Right lobe of liver (tissue), 6 donors: ENCODE measurements at regions not wholly inside any gene's neighbourhood (a gene's known extent, or its start where the extent isn't known, plus 50 kb on each side); places are given as distances from the start of the nearest gene placed in this dataset.

ENCODE experiments used
- ATAC-seq, 4 donors: fragments of 200-7000 bp; cut with Tn5 transposase; one replicate each; pipeline ENCODE4 v1.9.1; 2020; ENCODE audit warnings: mild to moderate bottlenecking in 4 of 4, moderate library complexity in 4 of 4
- DNase-seq, 3 donors: peaks; one replicate each; pipeline ENCODE4 v3.0.0-alpha.2; 2020
- H3K27ac ChIP-seq, 3 donors: fragments of 200-600 bp; one replicate each; pipeline ENCODE4 v1.8.0; 2022
- H3K27me3 ChIP-seq, 2 donors: fragments of 200-600 bp; one replicate each; pipeline ENCODE4 v1.8.0; 2022
- H3K36me3 ChIP-seq, 4 donors: fragments of 200-600 bp; sonication (generic) in 1 of 4; one replicate each; pipeline versions ENCODE4 v1.5.1 to v1.8.0; 2017 to 2022; ENCODE audit warnings: control low read depth in 1 of 4
- H3K4me1 ChIP-seq, 4 donors: fragments of 200-600 bp; sonication (generic) in 1 of 4; one replicate each; pipeline versions ENCODE4 v1.5.1 to v1.8.0; 2017 to 2022; ENCODE audit warnings: control low read depth in 1 of 4
- H3K4me3 ChIP-seq, 3 donors: fragments of 200-600 bp; one replicate each; pipeline ENCODE4 v1.8.0; 2022
- H3K9me3 ChIP-seq, 4 donors: fragments of 200-600 bp; sonication (generic) in 1 of 4; one replicate each; pipeline versions ENCODE4 v1.5.1 to v1.8.0; 2017 to 2022; ENCODE audit warnings: control low read depth in 1 of 4
- CTCF ChIP-seq, 4 donors: fragments of 200-600 bp in 3 of 4; fragments of 450-650 bp in 1 of 4; IDR thresholded peaks; one replicate each; pipeline versions ENCODE4 v1.5.1 to v1.8.0; 2016 to 2022; ENCODE audit warnings: antibody characterized with exemption in 4 of 4, mild to moderate bottlenecking in 2 of 4
- POLR2A ChIP-seq: fragments of 450-650 bp; IDR thresholded peaks from one replicate; pipeline ENCODE4 v1.6.1; 2017; ENCODE audit warnings: antibody characterized with exemption, mild to moderate bottlenecking
- WGBS: methylation state at CpG from one replicate; pipeline ENCODE4 v1.1.6; 2018; ENCODE audit warnings: low coverage, low lambda C conversion rate; ENCODE audit not compliant: insufficient coverage; ENCODE audit errors: missing lambda C conversion rate; 5-methylcytosine and 5-hydroxymethylcytosine counted together
- intact Hi-C, 2 donors: fragments of 100-400 bp; cut with DNase I; formaldehyde crosslinking; loops; one replicate each; pipeline versions ENCODE4 v1.11.2 to v1.14.1; 2022
- donor health status: DM: no; HTN: yes; CAD: no.
- donor health status: DM: no; HTN: no; CAD: no.
- donor health status: DM: no; HTN: no; CAD: no.
- donor health status: DM: no; HTN: yes; CAD: no.
- donor health status: DM: no; HTN: yes; CAD: no.

DNA sequence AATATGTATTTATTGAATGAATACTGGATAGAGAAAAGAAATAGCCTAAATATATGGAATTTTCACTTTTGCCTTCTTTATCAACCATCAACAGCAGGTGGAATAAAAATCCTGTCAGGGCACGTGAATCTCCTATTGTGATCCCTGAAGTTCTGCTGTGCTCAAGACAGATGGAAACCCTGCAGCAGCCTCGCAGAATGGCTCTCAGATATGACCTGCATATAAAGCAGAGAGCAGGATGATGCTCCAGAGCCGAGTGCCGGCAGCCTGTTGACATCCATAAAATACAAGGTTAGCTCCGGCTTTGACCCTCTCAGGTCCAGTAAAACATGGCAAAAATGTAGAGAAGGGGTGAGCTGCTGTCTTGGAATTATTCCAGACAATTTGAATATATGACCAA, 659.3 kb downstream of the DIAPH3 start:
- Histone ChIP-seq H3K27ac (no peak overlapping the region), H3K4me1 (no peaks in the 10 kb centered on the region), H3K4me3 (no peak overlapping the region), H3K9me3 (no peaks in the 10 kb centered on the region), H3K27me3 (no peaks in the 10 kb centered on the region), H3K36me3 (no peaks in the 10 kb centered on the region)
- 80% methylated on average over 5 of the region's 5 CpGs for WGBS
- TF ChIP-seq CTCF (IDR thresholded peaks at IDR 0.05) = no peak
- no peak for TF ChIP-seq POLR2A
- DNase-seq = no peak
- intact Hi-C loops = no loop called here
- no peak for ATAC-seq

GRCh38 chr13:59510386-59510785, 653.3 kb downstream of the DIAPH3 start:
- no peak for DNase-seq
- Histone ChIP-seq H3K27ac (no peak overlapping the region), H3K4me1 (no peaks in the 10 kb centered on the region), H3K9me3 (no peaks in the 10 kb centered on the region), H3K27me3 (no peaks in the 10 kb centered on the region), H3K36me3 (no peaks in the 10 kb centered on the region), H3K4me3 (no peak overlapping the region)
- intact Hi-C loops = no loop called here
- no peak for ATAC-seq
- WGBS = 65% methylated on average over 4 of the region's 4 CpGs
- no peak for TF ChIP-seq CTCF (IDR thresholded peaks at IDR 0.05)

DNA sequence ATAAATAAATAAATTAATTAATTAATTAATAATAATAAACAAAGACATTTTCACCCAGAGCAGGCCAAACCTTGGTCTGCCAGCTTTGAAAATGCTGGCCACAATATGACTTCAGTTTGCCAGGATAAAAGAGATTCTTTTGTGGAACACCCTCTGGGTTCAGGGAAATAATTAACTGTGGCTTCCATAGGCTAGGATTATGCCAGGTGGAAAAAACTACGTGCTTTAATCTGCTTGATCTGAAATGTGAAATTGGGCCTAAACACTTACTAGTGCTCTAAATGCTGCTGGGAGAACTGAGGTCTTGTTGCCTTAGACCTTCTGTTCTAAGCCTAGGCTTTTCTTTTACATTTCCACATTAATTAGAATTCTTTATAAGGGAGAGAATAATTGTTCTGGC, 650.0 kb downstream of the DIAPH3 start:
- no peaks in the 10 kb centered on the region for H3K36me3 ChIP-seq
- no peaks in the 10 kb centered on the region for H3K27me3 ChIP-seq
- ATAC-seq = no peak
- TF ChIP-seq POLR2A (no peak), CTCF (IDR thresholded peaks at IDR 0.05) (no peak)
- 62% methylated on average over 1 of the region's 1 CpG for whole genome bisulfite sequencing
- intact Hi-C loops = no loop called here
- no peaks in the 10 kb centered on the region for H3K4me1 ChIP-seq
- no peaks in the 10 kb centered on the region for H3K9me3 ChIP-seq
- no peak for DNase-seq
- H3K4me3 ChIP-seq = no peak overlapping the region
- no peak overlapping the region for H3K27ac ChIP-seq

DNA sequence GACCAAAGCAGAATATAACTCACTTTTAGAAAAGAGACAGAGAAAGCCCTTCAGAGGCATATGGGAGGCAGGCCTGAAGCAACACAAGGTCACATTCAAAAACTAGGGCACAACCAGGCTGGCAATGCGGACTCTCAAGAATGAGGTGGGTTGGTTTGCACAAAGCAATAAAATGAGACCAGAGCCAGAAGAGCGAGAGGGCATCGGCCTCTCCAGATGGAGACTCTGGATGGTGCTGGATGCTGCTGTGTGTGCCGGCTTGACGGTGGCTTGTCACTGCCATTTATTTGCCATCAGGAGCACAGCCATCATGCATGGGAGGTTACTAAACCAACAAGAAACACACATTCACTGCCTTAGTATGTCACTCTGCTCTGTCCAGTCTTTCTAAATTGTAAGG, 649.4 kb downstream of the DIAPH3 start:
- no peaks in the 10 kb centered on the region for H3K36me3 ChIP-seq
- H3K4me1 ChIP-seq = no peaks in the 10 kb centered on the region
- no peak for DNase-seq
- WGBS = no CpG with 5 or more reads among the region's 5 CpGs
- no peak for ATAC-seq
- H3K27ac ChIP-seq = no peak overlapping the region
- H3K27me3 ChIP-seq = no peaks in the 10 kb centered on the region
- TF ChIP-seq POLR2A = no peak
- TF ChIP-seq CTCF (IDR thresholded peaks at IDR 0.05) = no peak
- intact Hi-C loops = no loop called here
- H3K9me3 ChIP-seq = no peaks in the 10 kb centered on the region
- H3K4me3 ChIP-seq = no peak overlapping the region

DNA sequence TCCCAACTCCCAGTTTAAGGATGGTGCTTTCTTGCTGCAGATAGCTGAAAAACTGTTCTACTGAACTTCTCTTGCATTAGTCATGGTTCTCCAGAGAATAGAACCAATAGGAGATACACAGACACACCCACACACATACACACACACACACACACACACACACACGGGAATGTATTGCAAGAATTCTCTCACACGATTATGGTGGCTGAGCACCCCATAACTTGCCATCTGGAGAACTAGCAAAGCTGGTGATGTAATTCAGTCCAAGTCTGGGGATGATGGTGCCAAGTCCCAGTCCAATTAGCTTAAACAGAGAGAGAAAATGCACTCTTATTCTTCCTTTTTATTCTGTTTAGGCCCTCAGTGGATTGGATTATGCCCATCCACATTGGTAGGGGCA, 643.9 kb downstream of the DIAPH3 start:
- H3K4me3 ChIP-seq = no peak overlapping the region
- no peaks in the 10 kb centered on the region for H3K36me3 ChIP-seq
- intact Hi-C loops = no loop called here
- no peaks in the 10 kb centered on the region for H3K9me3 ChIP-seq
- TF ChIP-seq POLR2A (no peak), CTCF (IDR thresholded peaks at IDR 0.05) (no peak)
- ATAC-seq = no peak
- H3K27me3 ChIP-seq = no peaks in the 10 kb centered on the region
- DNase-seq = no peak
- no CpG with 5 or more reads among the region's 2 CpGs for WGBS
- no peaks in the 10 kb centered on the region for H3K4me1 ChIP-seq
- no peak overlapping the region for H3K27ac ChIP-seq
